ENCODE measurements at regions not wholly inside any gene's neighbourhood (a gene's known extent, or its start where the extent isn't known, plus 50 kb on each side); places are given as distances from the start of the nearest gene placed in this dataset.

GRCh38 chr1:106232128-106232527 lies 824.3 kb upstream of the PRMT6 start:
- no peak overlapping the region for H3K4me3 ChIP-seq (ENCODE audit: low read length)
- TF ChIP-seq, protein P1, sequence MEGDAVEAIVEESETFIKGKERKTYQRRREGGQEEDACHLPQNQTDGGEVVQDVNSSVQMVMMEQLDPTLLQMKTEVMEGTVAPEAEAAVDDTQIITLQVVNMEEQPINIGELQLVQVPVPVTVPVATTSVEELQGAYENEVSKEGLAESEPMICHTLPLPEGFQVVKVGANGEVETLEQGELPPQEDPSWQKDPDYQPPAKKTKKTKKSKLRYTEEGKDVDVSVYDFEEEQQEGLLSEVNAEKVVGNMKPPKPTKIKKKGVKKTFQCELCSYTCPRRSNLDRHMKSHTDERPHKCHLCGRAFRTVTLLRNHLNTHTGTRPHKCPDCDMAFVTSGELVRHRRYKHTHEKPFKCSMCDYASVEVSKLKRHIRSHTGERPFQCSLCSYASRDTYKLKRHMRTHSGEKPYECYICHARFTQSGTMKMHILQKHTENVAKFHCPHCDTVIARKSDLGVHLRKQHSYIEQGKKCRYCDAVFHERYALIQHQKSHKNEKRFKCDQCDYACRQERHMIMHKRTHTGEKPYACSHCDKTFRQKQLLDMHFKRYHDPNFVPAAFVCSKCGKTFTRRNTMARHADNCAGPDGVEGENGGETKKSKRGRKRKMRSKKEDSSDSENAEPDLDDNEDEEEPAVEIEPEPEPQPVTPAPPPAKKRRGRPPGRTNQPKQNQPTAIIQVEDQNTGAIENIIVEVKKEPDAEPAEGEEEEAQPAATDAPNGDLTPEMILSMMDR (conservative IDR thresholded peaks at IDR 0.05; ENCODE audit: low read length), result no peak
- no peak for DNase-seq (ENCODE audit: low read depth)

DNA sequence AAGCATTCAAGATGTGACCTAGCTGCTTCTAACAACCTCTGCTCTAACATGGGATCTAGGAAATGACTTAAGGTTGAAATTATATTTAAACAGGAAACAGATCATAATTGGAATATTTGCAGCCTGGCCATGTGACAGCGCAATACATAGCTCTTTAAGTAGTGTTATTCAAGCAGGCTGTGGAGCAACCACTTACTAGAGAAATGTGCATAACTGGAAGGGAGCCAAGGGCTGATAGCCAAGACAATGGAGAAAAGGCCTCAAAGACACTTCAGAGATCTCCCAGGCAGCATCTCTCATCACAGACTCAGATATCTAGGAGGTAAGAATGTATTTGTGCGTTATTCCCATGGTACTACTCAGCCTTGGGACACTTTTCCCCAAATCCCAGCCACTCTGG lies 823.0 kb upstream of the PRMT6 start:
- DNase-seq (ENCODE audit: low read depth), result no peak
- TF ChIP-seq, protein P1 (conservative IDR thresholded peaks at IDR 0.05; ENCODE audit: low read length), result no peak
- H3K4me3 ChIP-seq (ENCODE audit: low read length), result no peak overlapping the region

GRCh38 chr1:106249365-106249764 lies 807.1 kb upstream of the PRMT6 start:
- TF ChIP-seq, protein P1 (conservative IDR thresholded peaks at IDR 0.05; ENCODE audit: low read length), result no peak
- DNase-seq (ENCODE audit: low read depth), result no peak
- no peak overlapping the region for H3K4me3 ChIP-seq (ENCODE audit: low read length)

- TF ChIP-seq, protein P1 (conservative IDR thresholded peaks at IDR 0.05; ENCODE audit: low read length), result no peak
- DNase-seq (ENCODE audit: low read depth), result no peak
Measured at GRCh38 chr1:106249810-106250209, 806.7 kb upstream of the PRMT6 start.

GRCh38 chr1:106254748-106255147 lies 801.7 kb upstream of the PRMT6 start:
- H3K4me3 ChIP-seq (ENCODE audit: low read length), result no peak overlapping the region
- DNase-seq (ENCODE audit: low read depth), result no peak
- TF ChIP-seq, protein P1 (conservative IDR thresholded peaks at IDR 0.05; ENCODE audit: low read length), result no peak

More at GRCh38 chr1:106249810-106250209, 806.7 kb upstream of the PRMT6 start:
- H3K4me3 ChIP-seq (ENCODE audit: low read length), result no peak overlapping the region

DNA sequence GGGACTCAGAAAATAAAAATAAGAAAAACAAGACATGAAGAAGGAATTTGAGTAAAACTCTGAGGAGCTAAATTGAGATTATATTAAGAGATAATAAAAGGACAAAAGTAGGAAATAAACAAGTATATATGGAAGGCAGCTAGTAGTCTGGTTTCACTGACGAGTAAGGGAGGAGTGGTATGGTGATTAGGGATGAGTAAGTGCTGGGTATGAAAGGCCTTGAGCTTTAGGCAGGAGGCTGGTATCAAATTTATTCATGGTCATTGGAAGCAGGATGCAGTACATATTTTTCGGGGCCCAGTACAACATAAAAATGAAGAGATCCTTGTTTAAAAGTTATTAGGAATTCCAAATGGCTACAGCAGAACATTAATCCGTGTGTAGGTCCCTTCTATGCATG lies 789.7 kb upstream of the PRMT6 start:
- DNase-seq (ENCODE audit: low read depth), result no peak
- no peak overlapping the region for H3K4me3 ChIP-seq (ENCODE audit: low read length)
- TF ChIP-seq, protein P1 (conservative IDR thresholded peaks at IDR 0.05; ENCODE audit: low read length), result no peak

GRCh38 chr1:106268070-106268469 lies 788.4 kb upstream of the PRMT6 start:
- no peak for DNase-seq (ENCODE audit: low read depth)
- no peak overlapping the region for H3K4me3 ChIP-seq (ENCODE audit: low read length)
- TF ChIP-seq, protein P1 (conservative IDR thresholded peaks at IDR 0.05; ENCODE audit: low read length), result no peak
